Body of pancreas (tissue), 4 donors: ENCODE measurements at regions not wholly inside any gene's neighbourhood (a gene's known extent, or its start where the extent isn't known, plus 50 kb on each side); places are given as distances from the start of the nearest gene placed in this dataset.

ENCODE experiments used
- ATAC-seq: fragments of 150-250 bp; one replicate; pipeline ENCODE4 v1.9.1; 2016
- DNase-seq, 4 donors: peaks; one replicate each; pipeline ENCODE4 v3.0.0-alpha.2; 2019
- H3K27ac ChIP-seq, 4 donors: fragments of 200-600 bp; sonication (generic); 1 replicate in 3 of 4; 2 replicates in 1 of 4; pipeline versions ENCODE4 v1.5.1 to v1.6.1; 2016 to 2019; ENCODE audit warnings: mild to moderate bottlenecking in 1 of 4, mixed read lengths in 1 of 4, moderate library complexity in 1 of 4
- H3K27me3 ChIP-seq, 2 donors: fragments of 200-600 bp; sonication (generic); one replicate each; pipeline ENCODE4 v1.6.0; 2016; ENCODE audit warnings: mild to moderate bottlenecking in 1 of 2
- H3K36me3 ChIP-seq, 2 donors: fragments of 200-600 bp; sonication (generic); replicated peaks in 1 of 2; 2 replicates each; pipeline ENCODE4 v1.5.1; 2016; ENCODE audit warnings: low read depth in 2 of 2; ENCODE audit not compliant: insufficient read depth in 1 of 2
- H3K4me1 ChIP-seq: fragments of 200-600 bp; sonication (generic); one replicate; pipeline ENCODE4 v1.6.0; 2016
- H3K4me3 ChIP-seq, 2 donors: fragments of 200-600 bp; sonication (generic); 1 replicate in 1 of 2; 2 replicates in 1 of 2; pipeline ENCODE4 v1.5.1; 2016 to 2019
- H3K9me3 ChIP-seq, 3 donors: fragments of 200-600 bp; sonication (generic); 1 replicate in 2 of 3; 2 replicates in 1 of 3; pipeline ENCODE4 v1.5.1; 2016
- POLR2A ChIP-seq, 3 donors: fragments of 450-650 bp; IDR thresholded peaks; one replicate each; pipeline ENCODE4 v1.6.1; 2016; ENCODE audit warnings: antibody characterized with exemption in 3 of 3, mild to moderate bottlenecking in 2 of 3
- WGBS, 2 donors: methylation state at CpG; one replicate each; pipeline ENCODE4 v1.1.5; 2017; 5-methylcytosine and 5-hydroxymethylcytosine counted together
- intact Hi-C: fragments of 100-400 bp; cut with DNase I; formaldehyde crosslinking; loops from one replicate; pipeline ENCODE4 v1.15.1; 2023
- TF ChIP-seq, protein P1 (sequence below), 7 experiments: fragments of 450-650 bp in 4 of 7; fragments of 200-600 bp in 3 of 7; sonication (generic) in 3 of 7; IDR thresholded peaks; one replicate each; pipeline ENCODE4 v1.5.1; 2016 to 2019; ENCODE audit warnings: antibody characterized with exemption in 7 of 7

DNA sequence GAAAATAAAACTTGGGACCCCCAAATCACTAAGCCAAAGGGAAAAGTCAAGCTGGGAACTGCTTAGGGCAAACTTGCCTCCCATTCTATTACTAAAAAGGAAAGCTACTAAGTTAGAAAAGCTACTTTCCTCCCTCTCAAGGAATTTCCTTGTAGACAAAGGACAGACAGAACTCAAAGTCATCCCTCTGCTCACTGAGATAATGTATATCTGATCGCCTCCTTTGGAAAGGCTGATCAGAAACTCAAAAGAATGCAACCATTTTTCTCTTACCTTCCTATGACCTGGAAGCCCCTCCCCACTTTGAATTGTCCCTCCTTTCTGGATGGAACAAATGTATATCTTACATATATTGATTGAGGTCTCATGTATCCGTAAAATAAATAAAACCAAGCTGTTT is 190.5 kb upstream of the DCN start:
- H3K9me3 ChIP-seq = no peaks in the 10 kb centered on the region
- ATAC-seq (no peak), DNase-seq (no peak)
- no peak overlapping the region for H3K4me3 ChIP-seq
- 68 to 81% methylated on average over 2 of the region's 2 CpGs for WGBS, 2 donors
- peaks cover 0 to 3% of the 10 kb centered on the region in 2 donors for H3K27me3 ChIP-seq
- H3K36me3 ChIP-seq = no peaks in the 10 kb centered on the region
- intact Hi-C loops = loop anchor here (10.0 kb wide), 1 partner anchor 1282 kb away; no protein-coding TSS in a partner anchor
- H3K27ac ChIP-seq = no peak overlapping the region
- no peaks in the 10 kb centered on the region for H3K4me1 ChIP-seq
- TF ChIP-seq, protein P1, sequence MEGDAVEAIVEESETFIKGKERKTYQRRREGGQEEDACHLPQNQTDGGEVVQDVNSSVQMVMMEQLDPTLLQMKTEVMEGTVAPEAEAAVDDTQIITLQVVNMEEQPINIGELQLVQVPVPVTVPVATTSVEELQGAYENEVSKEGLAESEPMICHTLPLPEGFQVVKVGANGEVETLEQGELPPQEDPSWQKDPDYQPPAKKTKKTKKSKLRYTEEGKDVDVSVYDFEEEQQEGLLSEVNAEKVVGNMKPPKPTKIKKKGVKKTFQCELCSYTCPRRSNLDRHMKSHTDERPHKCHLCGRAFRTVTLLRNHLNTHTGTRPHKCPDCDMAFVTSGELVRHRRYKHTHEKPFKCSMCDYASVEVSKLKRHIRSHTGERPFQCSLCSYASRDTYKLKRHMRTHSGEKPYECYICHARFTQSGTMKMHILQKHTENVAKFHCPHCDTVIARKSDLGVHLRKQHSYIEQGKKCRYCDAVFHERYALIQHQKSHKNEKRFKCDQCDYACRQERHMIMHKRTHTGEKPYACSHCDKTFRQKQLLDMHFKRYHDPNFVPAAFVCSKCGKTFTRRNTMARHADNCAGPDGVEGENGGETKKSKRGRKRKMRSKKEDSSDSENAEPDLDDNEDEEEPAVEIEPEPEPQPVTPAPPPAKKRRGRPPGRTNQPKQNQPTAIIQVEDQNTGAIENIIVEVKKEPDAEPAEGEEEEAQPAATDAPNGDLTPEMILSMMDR (IDR thresholded peaks at IDR 0.05) = no peak
- no peak for TF ChIP-seq POLR2A (IDR thresholded peaks at IDR 0.05)

DNA sequence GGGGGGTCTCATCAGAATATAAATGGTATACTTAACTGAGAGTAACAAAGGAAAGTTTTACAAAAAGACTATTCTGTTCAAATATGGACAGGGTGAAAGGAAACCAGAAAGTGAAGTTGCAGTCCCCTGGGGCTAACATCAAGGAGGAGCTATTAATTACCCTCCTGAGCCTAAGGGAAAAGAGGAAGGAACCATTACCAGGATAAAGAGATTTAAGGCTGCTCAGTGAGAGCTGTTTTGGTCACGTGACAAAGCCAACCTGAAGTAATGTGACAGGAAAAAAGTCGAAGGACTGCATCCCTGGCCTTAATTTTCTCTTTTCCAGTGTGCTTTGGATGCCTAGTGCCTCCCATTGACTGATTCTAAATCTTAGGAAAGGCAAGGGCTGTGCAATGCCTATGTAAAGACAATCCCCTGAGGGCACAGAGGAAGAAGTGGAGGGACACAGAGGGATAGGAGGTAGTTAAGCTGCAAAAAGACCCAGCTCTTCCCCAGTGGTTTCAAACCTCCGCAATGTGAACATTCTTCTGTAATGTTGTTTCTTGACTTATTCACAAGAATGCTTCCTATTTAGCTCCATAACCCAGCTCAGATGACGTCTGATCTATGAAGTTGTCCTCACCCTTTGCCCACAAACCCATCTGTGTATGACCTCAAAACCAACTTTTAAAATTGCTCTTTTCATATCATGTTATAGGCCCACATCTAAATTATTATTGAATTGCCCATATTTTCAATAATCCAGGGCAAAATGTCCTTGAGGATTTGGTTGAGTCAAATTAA is 187.7 kb upstream of the DCN start:
- DNase-seq = no peak
- 59 to 68% methylated on average over 4 of the region's 4 CpGs for WGBS, 2 donors
- H3K27me3 ChIP-seq = peaks cover 0 to 3% of the 10 kb centered on the region in 2 donors
- no peak overlapping the region for H3K27ac ChIP-seq
- H3K4me1 ChIP-seq = no peaks in the 10 kb centered on the region
- H3K9me3 ChIP-seq = no peaks in the 10 kb centered on the region
- ATAC-seq = no peak
- intact Hi-C loops = loop anchor here (10.0 kb wide), 1 partner anchor 1285 kb away; no protein-coding TSS in a partner anchor
- no peak overlapping the region for H3K4me3 ChIP-seq
- TF ChIP-seq, protein P1 (IDR thresholded peaks at IDR 0.05) = no peak
- TF ChIP-seq POLR2A (IDR thresholded peaks at IDR 0.05) = no peak
- H3K36me3 ChIP-seq = no peaks in the 10 kb centered on the region

DNA sequence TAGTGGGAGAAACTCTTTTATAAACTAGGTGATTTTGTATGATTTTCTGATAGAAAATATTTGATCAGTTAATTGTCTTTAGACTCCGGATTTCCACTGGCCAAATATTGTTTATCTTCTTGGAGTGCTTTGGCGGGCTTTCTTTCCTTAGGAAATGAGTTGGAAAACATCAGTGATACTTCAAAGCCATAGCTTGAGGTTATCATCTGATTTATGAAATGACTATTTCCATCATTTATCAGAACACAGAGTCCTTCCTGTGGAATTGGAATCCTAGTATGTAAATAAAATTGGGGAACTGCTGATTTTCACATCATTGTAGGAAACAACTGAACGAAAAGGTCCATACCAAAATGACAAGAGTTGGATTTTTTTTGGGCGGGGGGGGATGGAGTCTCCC is 186.0 kb upstream of the DCN start:
- no peak overlapping the region for H3K27ac ChIP-seq
- no peaks in the 10 kb centered on the region for H3K9me3 ChIP-seq
- H3K36me3 ChIP-seq = no peaks in the 10 kb centered on the region
- H3K27me3 ChIP-seq = peaks cover 0 to 3% of the 10 kb centered on the region in 2 donors
- no peak for ATAC-seq
- TF ChIP-seq POLR2A (IDR thresholded peaks at IDR 0.05) = no peak
- TF ChIP-seq, protein P1 (IDR thresholded peaks at IDR 0.05) = no peak
- DNase-seq = no peak
- 58 to 64% methylated on average over 4 of the region's 4 CpGs for WGBS, 2 donors
- intact Hi-C loops = no loop called here
- no peak overlapping the region for H3K4me3 ChIP-seq
- no peaks in the 10 kb centered on the region for H3K4me1 ChIP-seq

DNA sequence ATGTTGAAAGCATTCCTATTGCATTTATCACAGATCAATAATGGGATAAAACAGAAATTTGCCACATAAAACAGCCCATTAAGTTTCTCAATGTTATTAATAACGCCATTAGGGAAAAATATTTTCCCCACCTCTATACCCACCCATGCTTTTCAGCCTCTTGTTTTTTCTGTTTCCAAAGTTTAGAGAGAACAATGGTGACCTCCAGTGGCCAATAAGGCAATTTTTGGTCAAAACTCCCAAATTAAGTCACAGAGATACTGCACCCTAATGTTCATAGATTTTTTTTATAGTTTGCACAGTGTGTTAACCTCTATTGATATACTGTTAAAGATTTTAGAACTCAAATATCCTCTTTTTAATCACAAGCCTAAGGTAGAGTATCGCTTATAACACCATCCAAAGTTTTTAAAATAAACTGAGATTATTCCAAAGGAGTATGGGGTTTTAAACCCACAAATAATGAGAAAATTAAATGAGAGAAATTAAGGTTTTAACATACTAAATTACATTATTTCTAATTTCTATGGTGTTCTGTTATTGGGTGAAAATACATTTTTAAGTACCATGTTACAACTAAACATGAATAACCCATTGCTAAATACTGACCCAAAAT is 184.7 kb upstream of the DCN start:
- intact Hi-C loops = no loop called here
- no peaks in the 10 kb centered on the region for H3K27me3 ChIP-seq
- TF ChIP-seq POLR2A (IDR thresholded peaks at IDR 0.05) = no peak
- TF ChIP-seq, protein P1 (IDR thresholded peaks at IDR 0.05) = peak in 5 of 7 experiments; percentile 17 to 28 (median 27)
- no peak overlapping the region for H3K27ac ChIP-seq
- H3K4me1 ChIP-seq = no peaks in the 10 kb centered on the region
- no peaks in the 10 kb centered on the region for H3K36me3 ChIP-seq
- no peak overlapping the region for H3K4me3 ChIP-seq
- WGBS, 2 donors = 59 to 61% methylated on average over 2 of the region's 2 CpGs
- ATAC-seq (no peak), DNase-seq (no peak)
- no peaks in the 10 kb centered on the region for H3K9me3 ChIP-seq
